NCI-H146 treated with DMSO at 0.1 percent for 48 hours (cell line): ENCODE measurements at regions not wholly inside any gene's neighbourhood (a gene's known extent, or its start where the extent isn't known, plus 50 kb on each side); places are given as distances from the start of the nearest gene placed in this dataset.

Experiments used
- DNase-seq: peaks from one replicate; lab custom pipeline; 2025; ENCODE audit not compliant: unreplicated experiment; lab: John Stamatoyannopoulos, UW

DNA sequence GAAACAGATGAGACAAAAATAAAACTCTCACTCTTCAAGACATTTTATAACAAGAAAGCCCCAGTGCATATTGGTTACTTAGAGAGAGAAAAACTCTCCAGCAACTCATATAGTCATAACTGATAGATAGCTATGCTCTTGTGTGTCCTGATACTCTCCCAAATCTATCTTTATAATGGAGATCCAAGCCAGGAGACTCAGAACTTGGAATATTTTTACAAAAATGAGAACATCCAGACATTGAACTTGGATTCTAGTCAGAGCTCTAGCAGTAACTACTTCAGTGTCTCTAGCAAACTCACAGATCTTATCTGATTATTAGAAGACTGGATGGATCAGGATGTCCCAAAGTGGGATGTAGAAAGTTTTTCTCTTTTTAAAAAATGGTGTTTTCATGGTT lies 412.7 kb upstream of the BRINP1 start:
- DNase-seq = no peak

DNA sequence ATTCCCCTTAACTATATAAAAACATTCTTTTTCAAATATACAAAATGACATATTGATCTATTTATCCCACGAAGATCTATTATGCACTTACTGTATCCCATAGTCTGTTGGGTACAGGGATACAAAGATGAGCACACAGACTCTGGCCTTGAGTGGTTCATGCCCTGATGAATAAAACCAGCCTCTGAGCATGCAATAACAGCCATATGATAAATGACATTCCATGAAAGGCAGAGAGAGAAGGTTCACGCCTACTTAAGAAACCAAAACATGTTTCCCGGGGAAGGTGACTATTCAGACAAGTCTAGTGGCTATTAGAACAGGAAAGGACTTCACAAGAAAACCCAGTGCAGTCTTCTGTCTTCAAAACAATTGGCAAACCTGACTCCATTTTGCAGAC lies 406.2 kb upstream of the BRINP1 start:
- no peak for DNase-seq

DNA sequence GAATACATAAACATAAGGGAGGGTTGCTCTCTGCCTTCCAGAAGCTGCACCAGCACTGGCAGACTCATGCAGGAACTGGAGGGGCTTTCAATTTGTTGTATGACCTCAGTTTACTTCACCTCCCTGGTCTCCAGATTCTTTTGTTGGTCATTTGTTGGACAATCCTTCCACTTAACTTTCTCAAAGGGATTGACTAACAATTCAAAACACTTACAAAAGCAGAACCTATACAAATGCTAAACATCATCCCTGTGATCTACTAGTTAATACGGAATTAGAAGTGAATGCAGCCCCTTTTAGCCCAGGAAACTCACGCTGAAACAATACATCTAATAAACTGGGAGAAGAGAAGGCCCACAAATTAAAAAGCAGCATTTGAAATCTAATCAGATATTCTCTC lies 404.6 kb upstream of the BRINP1 start:
- DNase-seq = no peak

DNA sequence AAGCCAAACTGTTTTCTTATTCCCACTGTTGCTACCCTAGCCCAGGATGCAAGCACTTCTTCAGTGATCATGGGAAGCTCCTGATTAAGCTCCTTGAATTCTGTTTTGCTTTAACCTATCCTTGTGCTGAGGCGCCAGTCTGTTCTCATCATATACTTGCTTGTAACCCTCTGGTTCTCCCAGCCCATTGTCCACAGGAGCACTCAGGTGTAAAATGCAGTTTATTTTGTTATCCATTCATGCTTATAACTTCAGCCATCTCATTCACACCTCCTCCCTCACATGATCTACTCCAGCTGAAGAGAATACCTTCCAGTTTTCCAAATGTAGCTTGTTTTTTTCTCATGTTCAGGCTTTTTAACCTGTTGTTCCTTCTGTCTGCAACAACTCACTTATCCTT lies 402.1 kb upstream of the BRINP1 start:
- DNase-seq = no peak

DNA sequence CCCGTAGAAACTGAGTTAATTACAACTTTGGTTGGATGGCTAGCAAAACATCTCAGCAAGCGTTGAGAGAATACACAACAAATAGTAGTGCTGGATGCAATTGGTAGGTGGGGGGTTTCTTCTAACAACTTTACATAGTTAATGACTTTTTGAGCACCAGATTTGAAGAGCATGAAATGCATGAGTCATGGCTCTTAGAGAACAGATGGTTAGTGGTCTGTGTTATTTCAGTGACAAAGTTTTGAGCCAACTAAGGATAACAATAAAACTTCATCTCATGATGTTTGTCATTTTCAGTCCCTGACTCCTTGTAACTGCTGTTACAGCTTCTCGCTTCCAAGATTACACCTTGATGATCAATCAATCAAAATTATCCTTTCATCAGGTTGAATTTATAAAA lies 399.0 kb upstream of the BRINP1 start:
- no peak for DNase-seq

DNA sequence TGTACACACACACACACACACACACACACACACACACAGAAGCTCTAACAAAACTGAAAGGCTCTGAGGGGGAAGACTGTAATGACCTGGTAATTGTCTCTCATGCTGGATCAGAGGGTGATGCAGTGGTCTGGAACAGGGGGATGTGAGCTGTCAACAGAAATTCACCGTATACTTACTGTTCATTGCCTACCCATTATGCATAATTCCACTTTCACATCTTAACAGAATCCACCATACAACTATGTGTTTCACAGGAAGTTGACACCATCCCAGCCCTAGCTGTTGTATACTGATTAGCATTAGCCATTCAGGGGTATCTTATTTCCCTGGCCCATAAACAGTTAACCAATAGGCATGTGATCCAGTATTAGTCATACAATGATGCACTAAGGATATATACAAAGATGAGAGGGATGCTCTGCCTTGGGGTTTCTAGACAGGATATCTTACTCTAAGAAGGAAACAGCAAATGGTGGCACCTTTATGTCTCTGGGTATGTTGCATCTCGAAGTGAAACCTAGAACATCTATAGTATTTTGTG lies 396.5 kb upstream of the BRINP1 start:
- no peak for DNase-seq

DNA sequence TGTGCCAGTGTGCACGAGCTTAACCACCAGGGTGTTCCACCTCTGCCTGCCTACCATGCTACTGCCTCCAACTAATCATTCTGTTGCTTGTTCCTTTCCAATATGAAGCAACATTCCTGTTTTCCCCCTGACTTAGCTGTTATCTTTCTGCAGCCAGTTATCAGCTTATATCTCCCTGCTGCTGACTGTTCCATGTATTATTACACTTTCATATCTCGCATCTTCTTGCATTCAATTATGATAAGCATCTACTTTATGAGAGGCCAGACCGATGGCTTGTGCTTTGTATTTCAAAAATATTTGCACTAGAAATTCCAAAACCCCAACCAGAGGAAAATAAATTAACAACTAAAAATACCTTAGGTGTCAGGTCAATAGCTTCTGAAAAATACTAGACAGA lies 394.0 kb upstream of the BRINP1 start:
- DNase-seq = no peak

DNA sequence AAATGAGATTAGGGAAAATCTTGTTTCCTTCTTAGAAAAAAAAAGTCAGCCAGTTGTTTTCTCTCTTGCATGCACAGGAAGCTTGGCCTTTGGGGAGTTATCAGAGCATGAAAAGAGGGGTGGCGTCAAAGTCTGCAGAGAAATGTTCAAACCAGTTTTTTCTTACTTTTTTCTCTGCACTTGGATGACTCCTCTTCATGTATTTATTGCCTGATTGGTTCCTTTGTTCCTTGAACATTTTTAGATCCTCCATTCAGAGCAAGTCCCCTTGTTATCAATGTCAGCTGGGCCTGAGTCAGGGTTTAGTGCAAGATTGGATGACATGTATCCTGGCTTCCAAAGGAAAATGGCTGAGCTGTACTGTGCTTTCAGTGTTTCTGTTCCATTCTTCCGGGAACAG lies 392.6 kb upstream of the BRINP1 start:
- DNase-seq = no peak

DNA sequence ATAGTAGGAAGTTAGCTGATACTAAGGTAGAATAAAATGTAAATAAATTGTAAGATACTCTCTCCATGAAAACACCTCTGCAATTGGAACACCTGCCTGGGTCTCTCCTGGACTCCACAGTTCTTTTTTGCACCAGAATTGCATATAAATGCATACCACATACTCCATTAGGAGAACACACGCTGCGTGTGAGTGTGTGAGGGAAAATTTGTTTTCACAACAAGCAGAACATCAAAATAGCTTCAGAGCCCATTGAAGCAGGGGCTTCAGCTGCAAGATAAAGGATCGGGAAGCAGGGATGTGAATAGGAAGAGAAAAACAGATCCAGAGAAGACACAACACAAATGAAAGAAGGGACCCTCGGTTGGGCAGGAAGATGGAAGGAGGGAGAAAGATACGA lies 389.8 kb upstream of the BRINP1 start:
- no peak for DNase-seq

DNA sequence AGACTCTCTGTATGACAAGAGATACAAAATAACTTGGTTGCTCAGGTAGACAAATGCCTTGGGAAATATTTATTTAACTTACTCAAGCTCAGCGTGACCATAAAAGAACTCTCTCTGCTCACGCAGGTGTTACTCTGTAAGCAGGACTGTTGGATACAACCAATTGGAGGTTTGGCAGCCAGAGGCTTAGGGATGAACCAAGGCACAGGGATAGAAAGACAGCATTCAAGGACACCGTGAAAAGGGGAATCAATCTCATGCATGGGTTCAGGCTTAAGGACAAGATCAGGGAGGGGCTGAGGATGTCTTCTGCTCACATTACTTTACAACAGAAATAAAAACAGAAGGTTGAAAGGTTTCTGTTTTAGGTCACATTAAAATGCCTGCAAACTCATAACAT lies 389.0 kb upstream of the BRINP1 start:
- DNase-seq = no peak

DNA sequence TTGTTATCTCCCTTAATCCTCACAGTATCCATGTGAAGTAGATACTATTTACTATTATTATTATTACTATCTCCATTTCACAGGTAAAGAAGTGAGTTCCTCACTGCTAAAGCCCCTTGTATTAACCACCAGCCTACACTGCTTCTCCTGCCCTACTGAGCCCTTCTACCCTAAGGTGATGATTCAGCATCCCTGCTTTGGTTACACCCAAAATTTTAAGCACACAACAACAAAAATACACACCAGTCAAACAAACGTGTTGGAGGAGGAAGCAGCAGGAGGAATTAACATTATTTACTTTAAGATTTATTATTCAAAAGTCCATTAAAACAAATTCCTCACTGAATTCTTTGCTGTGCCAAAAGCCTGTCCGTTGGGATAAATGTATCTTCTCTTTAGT lies 370.2 kb upstream of the BRINP1 start:
- DNase-seq = no peak

DNA sequence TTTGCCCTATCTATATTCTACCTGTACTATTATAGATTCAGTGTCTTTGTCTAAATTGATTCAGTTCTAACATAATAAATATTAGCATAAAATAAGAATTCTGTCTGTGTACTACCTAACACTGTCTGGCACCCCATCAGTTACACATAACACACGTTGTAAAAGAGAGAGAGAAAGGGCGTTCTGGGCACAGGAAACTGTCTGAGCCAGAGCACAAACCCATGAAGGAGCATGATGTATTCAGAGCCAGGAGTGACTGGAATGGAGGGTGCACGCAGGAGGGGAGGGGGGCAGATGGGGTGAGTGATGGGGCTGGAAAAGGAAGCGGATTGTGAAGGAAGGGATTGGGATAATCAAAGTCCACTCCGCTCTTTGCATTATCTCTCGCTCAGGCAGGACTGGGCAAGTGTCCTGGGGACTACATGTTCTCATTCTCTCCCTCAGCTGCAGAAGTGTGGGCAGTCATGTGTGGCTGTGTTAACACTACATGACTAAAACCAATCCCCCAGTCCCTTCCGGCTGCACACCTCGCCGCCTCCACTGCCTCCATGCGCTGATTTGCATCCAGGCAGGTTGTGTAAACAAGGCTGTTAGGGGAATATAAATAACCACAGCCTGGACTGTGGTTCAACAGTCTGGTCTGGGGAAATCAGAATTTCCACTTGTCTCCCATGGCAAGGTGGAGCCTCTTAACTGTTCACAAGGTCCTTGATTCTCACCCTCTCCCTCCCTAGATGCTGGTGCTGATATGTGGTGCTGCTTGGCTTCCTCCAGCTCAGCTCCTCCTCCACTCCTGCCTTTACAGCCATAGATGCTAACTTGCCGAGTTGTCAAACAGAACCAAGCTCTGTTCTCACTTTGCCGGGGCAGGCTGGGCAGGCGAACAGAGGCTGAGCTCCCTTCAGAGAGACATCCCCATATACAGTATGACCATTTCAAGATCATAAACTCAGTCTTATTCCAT lies 367.5 kb upstream of the BRINP1 start:
- no peak for DNase-seq

DNA sequence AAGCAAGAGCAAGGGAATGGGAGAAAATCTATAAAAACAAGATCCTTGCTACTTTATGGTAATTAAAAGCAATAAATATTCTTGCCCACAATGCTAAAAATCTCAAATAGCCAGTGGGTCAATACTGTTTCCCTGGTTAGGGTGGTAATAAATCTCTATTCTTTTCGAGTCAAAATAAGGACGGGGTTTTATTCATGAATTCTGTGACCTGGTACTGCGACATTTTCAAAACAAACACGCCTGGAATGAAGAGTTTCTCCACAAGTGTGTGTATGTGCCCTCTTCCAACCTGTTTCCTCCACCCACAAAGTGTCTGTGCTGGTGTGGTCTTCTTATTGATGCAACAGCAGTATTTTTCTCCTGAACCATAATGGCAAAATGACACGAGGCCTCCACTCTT lies 358.8 kb upstream of the BRINP1 start:
- no peak for DNase-seq

DNA sequence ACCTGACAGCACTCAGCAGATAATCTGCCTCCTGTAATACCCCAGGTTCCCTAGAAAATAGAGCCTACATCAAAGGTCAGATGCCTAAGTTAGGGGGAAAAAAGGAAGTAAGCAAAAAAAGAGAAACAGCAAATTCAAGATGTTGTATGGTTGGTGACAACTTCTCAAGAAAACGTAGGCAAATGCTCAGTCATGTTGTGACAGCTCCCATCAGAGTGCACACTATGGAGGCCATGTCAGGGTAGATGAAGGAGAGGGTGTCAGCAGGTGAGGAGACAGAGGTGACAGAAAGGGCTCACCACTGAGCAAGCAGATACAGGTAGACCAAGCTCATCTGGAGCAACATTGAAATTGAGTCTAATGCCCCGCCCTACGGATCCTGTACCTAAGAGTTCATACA lies 356.8 kb upstream of the BRINP1 start:
- no peak for DNase-seq

DNA sequence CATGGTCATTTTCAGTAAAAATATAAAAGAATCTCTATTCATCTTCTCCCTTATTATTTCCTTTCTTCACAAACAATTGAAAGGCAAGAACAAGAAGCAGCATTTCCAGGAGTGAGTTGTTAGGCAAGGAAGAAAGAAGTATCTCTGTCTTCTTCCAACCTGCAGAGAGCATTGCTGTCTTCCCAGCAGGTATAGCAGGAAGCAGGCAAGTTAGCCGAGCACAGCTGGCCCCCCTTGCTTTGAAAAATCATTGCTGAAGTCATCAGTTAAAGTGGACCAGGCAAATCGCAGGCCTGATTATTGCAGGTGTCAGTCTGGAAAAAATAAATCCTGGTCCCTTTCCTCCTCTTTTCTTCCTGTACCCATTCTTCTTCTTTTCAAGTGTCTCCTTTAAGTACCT lies 353.1 kb upstream of the BRINP1 start:
- DNase-seq = no peak

DNA sequence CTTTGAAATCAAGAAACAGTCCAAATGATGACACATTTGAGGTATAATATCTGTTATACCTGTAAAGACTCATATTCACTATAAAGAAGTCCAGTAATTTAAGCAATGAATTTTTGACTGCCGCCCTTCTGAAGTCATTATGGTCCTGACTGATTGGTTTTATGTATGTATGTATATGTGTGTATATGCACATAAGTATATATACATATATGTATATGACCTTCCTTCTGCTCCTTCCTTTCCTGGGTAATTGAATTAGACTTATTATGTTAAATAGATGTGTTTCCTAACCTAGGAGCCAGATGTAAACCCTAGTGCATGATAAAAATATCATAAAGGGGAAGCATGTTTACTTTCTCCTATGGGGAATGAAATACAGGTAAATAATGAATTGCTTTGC lies 343.1 kb upstream of the BRINP1 start:
- no peak for DNase-seq

DNA sequence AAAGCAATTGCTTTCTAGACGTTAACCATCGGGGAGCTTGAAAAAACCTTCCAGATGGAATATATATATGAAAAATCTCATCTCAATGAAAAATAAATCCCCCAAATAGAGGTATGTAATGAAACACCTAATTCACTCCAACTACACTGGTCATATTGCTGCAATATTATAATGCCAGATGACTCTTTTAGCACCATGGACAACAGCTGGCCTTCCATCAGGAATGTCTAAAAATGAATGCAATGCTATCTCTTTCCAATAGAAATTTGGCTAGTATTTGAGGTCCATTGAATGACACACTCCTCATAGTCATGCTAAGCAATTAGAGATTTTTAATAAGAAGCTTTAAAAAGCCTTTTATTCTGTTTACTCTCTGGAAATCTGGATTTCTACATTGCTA lies 340.2 kb upstream of the BRINP1 start:
- DNase-seq = no peak

DNA sequence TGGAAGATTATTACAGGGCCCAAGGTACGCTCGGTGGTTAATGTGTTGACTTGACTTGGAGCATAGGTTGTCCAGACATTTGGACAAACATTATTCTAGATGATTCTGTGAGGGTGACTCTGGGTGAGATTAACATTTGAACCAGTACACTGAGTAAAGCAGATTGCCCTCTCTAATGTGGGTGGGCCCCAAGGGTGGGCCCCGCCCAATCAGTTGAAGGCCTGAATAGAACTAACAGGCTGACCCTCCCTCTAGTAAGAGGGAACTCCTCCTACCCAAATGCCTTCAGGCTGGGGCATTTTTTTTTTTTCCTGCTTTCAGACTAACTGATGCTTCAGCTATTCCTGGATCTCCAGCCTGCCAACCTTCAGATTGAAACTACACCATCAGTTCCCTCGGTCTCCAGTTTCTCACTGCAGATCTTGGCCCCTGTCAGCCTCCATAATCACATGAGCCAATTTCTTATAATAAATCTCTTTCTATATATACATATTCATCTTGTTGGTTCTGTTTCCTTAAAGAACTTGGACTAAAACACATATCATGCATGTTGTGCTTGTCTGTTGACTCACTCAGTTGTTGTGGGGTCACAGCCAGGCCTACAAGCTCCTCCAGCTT lies 338.1 kb upstream of the BRINP1 start:
- DNase-seq = no peak

DNA sequence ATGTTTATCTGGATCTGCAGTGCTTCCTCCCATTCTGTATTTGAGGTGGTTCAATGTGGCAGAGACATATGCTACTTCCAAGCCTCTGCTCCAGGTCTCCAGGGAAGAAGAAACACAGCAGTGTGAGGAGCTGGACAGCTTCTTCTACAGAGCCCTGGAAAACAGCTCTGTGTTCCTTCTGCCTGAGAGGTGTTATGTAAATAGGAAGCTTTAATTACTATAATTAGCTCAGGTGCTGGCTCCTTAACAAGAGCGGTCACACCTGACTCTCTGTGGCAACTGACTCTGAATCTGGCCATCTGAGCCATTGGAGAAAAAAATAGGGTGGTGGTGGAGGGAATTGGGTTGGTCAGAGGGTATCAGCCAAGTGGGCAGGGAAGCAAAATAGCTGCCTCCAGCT lies 332.4 kb upstream of the BRINP1 start:
- no peak for DNase-seq

DNA sequence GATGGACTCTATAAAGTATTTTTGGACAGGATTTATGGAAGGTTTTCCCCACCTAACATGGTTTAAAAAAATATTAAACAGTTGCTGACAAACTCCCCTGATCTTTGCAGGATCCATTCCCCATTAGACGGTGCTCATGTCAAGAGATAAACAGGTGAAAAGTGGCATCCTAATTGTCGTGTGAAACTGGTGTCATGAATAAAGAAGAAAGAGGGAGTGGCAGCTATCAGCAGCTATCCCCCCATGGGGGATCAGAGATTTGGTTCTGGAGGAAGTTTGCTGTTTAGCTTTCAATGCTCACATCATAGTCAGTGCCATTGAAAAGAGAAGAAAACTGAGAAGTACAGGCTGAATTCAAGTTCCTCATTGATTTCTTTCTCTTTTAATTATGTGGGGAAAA lies 329.3 kb upstream of the BRINP1 start:
- DNase-seq = no peak

DNA sequence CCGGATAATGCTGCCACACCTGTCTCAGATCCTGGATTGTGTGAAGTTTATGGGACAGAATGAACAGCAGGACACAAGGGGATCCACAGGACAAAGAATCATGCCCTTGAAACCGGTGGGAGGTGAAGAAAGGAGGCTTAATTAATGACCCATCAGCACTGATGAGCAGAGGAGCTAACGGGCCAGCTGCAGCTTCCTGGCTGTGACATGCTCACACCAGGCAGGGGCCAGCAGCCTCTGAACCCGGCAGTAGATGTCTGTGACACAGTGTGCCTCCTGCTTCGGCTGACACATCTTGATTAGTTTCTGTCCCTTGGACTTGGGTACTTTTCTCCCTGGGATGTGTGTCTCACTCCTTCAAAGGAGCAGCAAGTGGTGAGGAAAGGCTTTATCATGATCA lies 328.8 kb upstream of the BRINP1 start:
- DNase-seq = no peak

DNA sequence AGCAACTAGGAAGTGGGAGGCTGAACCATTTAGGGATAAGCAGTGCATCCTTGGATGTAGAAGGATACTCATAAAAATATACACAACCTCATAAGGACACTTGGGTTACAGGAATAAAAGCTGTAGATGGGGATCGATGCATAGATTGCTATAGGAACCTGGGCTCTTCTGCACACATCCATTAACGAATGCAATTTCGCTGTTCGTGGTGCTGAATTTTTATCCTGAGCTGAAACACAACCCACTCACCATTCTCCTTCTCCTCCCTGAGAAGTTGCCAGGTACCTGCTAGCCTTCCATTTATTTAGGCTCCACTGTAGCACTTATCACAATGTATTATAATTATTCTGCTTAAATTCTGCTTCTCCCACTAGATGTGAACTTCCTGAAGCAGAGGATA lies 320.6 kb upstream of the BRINP1 start:
- DNase-seq = no peak
